HS-5 (cell line): ENCODE measurements at regions not wholly inside any gene's neighbourhood (a gene's known extent, or its start where the extent isn't known, plus 50 kb on each side); places are given as distances from the start of the nearest gene placed in this dataset.
"Not testable (repeated sequence)": the region's sequence is repeated elsewhere in the genome, so short reads cannot be mapped to it uniquely, and the experiment has no call there.

Experiments
- DNase-seq: peaks from one replicate; pipeline ENCODE4 v3.0.0-alpha.2; 2012; ENCODE audit warnings: low read depth

DNA sequence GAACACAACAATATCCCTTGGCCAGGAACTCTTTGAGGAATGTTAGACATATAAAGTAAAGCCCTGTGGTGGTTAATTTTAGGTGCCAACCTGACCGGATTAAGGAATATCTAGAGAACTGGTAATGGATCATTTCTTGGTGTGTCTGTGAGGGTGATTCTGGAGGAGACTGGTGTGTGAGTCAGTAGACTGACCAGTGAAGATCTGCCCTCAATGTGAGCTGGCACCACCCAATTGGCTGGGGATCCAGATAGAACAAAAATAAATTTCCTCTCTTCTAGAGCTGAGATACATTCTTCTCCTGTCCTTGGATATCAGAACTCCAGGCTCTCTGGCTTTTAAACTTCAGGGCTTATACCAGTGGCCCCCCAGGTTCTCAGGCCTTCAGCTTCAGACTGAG is 56.2 kb upstream of the TNPO1 start:
- no peak for DNase-seq

GRCh38 chr5:72752909-72753308 is 63.6 kb upstream of the TNPO1 start:
- no peak for DNase-seq

GRCh38 chr5:72749362-72749997 is 67.0 kb upstream of the TNPO1 start:
- no peak for DNase-seq

DNA sequence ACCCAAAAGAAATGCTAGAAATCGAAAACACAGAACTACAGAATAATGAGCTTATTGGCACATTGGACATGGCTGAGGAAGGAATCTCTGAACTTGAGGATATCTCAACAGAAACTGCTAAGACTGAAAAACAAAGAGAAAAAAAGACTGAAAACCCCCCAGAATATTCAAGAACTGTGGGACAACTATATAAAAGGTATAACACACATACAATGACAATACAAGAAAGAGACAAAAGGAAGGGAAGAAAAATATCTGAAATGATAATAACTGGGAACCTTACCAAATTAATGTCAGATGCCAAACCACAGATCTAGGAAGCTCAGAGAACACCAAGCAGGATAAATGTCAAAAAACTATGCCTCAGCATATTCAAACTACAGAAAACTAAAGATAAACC is 68.6 kb upstream of the TNPO1 start:
- DNase-seq = no peak

DNA sequence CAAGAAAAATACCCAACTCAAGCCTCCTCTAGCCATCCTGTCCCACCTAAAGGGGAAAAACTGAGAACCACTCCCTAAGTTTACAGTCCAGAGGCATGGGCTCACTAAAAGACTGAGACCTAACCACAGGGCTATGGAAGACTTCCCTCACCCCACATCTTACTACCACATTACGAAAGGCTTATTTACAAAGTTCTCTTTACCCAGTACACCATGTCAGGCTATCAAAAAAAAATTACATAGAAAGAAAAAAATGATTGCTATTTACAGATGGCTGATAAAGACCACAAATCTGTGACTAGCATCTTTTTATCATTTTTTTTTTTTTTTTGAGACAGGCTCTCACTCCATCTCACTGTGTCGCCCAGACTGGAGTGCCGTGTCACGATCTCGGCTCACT is 69.7 kb upstream of the TNPO1 start:
- no peak for DNase-seq

DNA sequence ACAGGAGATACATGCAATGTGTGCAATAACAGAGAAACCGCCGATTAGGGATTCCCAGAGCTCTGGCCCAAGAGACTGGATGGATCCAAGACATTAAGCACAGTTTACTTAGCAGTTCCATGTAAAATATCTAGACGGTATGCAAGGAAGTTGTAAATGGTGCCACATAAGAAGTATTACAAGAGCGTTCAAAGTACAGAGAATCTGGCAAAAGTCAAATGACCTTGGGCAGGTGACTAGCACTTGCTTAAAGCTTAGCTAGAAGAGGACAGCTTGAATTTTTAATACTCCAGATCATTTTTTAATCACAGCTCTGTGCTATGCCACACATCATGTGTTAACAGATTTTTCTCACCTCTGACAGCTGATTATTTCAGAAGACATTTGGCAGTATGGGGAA is 72.3 kb upstream of the TNPO1 start:
- DNase-seq = no peak

DNA sequence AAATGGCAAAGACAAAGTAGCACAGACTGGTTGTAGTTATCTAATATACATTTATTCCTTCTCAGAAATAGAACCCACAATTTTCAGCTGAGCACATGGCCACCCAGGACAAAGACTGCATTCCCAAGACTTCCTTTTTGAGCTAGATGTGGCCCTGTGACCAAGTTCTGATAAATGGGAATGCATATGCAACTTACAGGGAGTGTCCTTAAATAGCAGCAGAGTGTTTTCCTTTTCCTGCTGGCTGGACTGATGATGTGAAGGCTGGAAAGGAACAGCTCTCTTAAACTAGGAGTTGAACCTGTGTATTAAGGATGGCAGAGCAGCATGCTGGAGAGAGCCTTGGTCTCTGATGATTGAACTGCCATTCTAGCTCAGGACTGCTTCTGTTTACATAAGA is 74.7 kb upstream of the TNPO1 start:
- no peak for DNase-seq

DNA sequence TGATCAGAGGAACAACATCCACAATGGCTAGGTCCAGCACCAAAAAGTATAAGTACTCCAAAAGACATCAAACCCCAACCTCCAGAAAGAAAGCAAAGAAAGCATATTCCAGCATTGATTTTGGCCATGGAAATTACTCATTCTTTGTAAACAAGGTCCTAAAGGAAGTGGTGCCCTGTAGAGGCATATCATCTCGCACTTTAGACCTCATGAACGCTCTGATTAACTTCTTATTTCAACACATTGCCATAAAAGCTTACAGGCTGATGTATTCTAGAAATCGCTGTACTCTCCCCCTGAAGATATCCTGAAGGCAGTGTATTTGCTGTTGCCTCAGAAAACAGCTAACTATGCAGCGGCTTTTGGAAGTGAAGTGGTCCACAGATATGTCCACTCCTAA is 82.7 kb upstream of the TNPO1 start:
- DNase-seq = no peak

DNA sequence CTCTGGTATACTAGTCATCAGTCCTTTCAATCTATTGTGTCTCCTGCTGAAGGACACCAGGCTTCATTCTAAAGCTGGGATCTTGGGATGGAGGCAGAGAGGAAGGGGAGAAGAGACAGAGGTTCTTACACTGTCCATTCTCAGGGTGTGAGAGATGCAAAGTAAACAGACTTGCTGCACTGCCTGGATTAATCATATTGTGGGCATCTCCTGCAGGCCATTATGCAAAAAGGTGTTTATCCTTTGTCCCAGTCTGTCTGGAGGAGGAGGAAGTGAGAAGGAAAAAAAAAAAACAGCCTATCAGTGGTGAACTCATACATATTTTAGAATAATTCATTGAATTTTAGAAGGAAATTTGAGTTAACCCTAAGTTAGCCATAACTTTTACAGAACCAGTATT is 92.9 kb upstream of the TNPO1 start:
- DNase-seq = no peak

- no peak for DNase-seq
Observed at GRCh38 chr5:72722792-72723452, 93.5 kb upstream of the TNPO1 start.

GRCh38 chr5:72721844-72722243 is 94.6 kb upstream of the TNPO1 start:
- no peak for DNase-seq

DNA sequence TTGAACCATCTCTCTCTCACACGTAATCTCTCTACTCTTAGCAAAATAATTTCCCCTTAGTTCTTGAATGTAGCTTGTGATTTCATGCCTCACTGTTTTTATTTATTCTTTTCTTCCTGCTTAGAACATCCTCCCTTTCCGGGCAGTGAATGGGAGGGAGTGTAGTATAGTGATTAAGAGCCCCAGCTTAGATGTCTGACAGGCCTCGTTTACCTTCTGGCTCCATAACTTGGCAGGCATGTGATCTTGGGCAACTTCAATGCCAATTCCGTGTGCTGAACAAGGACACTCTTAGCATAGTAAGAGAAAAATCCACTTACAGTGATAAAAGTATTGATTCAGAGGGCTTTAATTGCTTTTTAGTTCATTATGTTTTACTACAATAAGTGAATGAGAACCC is 96.3 kb upstream of the TNPO1 start:
- no peak for DNase-seq

DNA sequence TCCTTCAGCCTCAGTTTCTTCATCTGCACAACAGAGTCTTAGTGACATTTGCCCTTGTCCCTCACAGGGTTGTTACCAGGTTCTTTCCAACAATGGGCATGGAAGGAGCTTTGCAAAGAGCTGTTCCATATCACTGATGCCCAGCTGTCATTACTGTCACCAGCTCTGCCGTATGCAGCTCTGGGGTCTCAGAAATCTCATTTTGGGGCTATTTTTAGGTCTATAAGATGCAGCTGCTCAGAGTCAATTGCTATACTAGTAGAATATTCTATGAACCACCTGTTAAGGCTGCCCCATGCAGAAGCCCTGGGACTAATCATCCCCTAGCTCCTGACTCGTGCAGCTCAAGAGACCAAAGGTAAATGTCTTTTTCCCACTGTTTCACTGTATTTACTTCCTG is 105.1 kb upstream of the TNPO1 start:
- no peak for DNase-seq

GRCh38 chr5:72709341-72709740 is 107.1 kb upstream of the TNPO1 start:
- DNase-seq = no peak

- DNase-seq = no peak
Observed at GRCh38 chr5:72705178-72705577, 111.3 kb upstream of the TNPO1 start.

GRCh38 chr5:72703876-72704275 is 112.6 kb upstream of the TNPO1 start:
- DNase-seq = no peak

DNA sequence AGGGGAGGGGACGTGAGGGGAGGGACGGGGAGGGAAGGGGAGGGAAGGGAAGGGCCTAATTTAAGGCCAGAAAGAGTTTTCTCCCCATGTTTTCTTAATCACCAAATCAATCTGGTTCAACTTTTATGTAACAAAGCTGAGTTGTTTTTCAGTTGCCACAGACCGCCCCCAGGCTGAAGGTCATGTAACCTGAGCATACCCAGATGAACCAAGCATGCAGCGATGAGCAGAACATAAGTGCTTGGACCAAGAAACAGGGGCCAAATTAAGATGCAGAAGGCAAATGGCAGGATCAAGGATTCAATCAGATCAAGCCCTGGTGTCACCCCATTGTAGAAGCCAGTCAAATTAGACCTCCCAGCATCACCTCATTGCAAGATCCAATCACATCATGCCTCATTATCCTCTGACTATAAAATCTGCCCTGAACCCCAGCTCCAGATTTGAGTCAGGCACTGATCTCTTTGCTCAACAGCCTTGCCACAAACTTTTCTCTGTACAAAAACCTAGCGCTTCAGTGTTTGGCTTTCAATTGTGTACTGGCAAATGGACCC is 113.5 kb upstream of the TNPO1 start:
- DNase-seq = no peak

DNA sequence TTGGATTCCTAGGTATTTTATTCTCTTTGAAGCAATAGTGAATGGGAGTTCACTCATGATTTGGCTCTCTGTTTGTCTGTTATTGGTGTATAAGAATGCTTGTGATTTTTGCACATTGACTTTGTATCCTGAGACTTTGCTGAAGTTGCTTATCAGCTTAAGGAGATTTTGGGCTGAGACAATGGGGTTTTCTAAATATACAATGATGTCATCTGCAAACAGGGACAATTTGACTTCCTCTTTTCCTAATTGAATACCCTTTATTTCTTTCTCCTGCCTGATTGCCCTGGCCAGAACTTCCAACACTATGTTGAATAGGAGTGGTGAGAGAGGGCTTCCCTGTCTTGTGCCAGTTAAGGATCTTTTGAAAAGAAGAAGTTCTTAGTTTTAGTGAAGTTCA is 114.4 kb upstream of the TNPO1 start:
- not testable (repeated sequence) for DNase-seq

GRCh38 chr5:72698481-72698880 is 118.0 kb upstream of the TNPO1 start:
- no peak for DNase-seq

DNA sequence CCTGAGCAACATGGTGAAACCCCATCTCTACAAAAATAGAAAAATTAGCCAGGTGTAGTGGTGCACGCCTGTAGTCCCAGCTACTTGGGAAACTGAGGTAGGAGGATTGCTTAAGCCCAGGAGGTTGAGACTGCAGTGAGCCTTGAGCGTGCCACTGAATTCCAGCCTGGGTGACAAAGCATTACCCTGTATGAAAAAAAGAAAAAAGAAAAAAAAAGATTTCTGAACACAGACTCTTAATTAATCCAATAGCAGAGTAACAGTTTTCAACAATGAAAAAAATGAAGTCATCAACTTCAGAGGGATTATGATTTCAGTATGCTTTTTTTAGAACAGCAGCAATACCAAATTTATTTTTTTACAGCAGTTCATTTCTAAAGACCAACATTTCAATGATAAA is 118.8 kb upstream of the TNPO1 start:
- DNase-seq = no peak

GRCh38 chr5:72695659-72696058 is 120.8 kb upstream of the TNPO1 start:
- DNase-seq = no peak

DNA sequence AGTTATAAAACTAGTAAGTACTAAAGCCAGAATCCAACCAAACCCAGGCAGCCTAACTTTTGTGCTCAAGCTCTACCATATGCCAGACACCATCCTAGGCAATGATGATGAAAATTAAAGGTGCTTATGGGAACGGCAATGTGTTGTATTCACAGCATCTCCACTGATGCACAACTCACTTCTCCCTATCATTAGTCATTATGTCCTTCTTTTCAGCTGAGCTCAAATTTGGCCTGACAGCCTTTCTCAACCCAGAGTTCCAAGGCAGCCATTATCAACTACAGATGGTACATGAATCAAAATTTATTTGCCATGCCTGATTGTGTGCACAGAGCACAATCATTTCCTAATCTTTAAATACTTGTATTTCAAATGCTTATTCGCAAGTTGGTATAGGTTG is 121.6 kb upstream of the TNPO1 start:
- DNase-seq = no peak

GRCh38 chr5:72693546-72694205 is 122.8 kb upstream of the TNPO1 start:
- DNase-seq = no peak
